GM21423 (cell line): ENCODE measurements at regions not wholly inside any gene's neighbourhood (a gene's known extent, or its start where the extent isn't known, plus 50 kb on each side); places are given as distances from the start of the nearest gene placed in this dataset.

Experiments used
- ATAC-seq: cut with Tn5 transposase; IDR thresholded peaks from one replicate; pipeline ENCODE4 v1.9.1; 2021; ENCODE audit warnings: mild to moderate bottlenecking, moderate library complexity; ENCODE audit not compliant: unreplicated experiment

- ATAC-seq: no peak
Observed at GRCh38 chr22:48256776-48257684, 1494.6 kb downstream of the TBC1D22A start.

DNA sequence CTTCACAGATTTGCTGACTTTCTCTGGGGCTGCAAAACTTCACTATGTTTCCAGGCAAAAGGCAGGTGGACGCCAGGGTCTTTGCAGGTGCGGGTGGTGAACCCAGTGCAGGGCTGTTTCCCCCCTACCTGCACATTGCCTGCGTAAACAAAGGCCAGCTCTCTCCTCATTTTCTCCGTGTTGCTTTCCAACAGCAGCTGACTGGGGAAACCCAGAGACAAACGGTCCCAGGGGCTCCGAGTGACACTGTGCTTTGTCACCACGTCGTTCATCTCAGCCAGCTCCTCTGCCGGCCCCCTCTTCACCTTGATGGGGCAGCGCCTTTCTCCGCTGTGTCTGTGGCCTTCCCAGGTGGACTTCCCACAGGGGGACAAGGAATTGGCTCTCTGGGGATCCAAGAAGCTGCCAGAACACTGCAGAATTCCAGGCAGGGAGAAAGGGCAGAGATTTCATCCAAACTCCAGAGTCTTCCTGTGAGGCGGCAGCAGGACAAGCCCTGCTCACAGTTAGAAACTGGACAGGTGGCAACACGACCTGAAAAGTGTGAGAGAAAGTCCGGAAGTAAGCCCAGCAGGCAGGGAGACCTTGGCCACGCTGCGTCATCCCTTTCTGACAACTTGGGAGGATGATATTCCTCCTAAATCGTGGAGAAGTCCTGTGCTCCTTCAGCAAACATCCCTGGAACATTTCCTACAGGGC, 1493.7 kb downstream of the TBC1D22A start:
- ATAC-seq: no peak

- no peak for ATAC-seq
Observed at GRCh38 chr22:48254311-48254873, 1491.9 kb downstream of the TBC1D22A start.

DNA sequence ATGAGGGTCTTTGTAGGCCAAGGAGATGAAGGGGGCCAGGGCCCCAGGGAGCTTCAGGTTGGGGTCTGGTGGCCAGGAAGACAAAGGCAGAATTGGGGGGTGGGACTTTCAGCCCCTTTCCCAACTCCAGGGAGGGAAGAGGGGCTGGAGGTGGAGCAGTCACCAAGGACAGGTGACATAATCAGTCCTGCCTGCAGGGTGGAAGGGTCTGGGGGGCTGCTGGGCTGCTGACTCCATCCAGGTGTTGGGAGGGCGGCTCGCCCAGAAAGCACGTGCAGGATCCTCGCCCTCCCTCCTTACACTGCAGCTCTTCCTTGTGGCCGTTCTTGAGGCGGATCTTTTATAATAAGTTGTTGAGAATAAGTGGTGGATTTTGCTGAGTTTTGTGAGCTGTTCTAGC, 1491.1 kb downstream of the TBC1D22A start:
- no peak for ATAC-seq

DNA sequence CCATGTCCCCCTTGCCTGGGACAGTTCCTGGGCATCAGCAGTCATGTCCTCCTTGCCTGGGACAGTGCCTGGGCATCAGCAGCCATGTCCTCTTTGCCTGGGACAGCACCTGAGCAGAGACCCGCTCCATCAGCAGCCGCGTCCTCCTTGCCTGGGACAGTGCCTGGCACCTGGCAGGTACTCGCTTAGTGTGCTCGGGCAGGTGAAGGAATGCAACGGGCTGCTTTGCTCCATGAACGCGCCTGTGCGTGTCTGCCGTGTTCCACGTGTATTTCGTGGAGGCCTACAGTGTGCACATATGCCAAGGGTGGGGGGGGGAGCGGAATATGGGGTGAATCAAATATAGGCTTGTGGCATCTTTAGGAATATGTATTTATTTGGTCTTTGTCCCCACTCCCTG, 1490.7 kb downstream of the TBC1D22A start:
- ATAC-seq: no peak

- no peak for ATAC-seq
Observed at GRCh38 chr22:48251629-48252028, 1489.2 kb downstream of the TBC1D22A start.

DNA sequence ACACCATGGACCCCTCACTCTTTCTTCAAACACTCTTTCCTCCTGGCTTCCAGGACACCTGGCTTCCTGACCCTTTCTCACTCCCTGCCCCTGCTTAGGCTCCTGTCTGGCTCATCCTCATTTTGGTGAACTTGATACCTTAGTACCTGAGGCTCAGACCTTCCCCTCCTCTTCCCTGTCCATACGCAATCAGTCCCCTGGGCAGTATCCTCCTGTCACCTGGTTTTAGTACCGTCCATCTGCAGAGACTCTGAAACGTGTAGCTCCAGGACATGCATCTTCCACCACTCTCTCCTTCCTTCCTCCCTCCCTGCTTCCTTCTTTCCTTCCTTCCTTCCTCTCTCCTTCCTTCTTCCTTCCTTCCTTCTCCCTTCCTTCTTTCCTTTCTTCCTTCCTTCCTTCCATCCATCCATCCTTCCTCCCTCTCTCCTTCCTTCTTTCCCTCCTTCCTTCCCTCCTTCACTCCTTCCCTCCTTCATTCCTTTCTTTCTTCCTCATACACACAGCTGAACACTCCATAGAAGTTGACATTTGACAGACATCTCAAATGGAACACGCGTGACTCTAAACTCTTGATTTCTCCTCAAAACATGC, 1488.6 kb downstream of the TBC1D22A start:
- ATAC-seq: no peak

DNA sequence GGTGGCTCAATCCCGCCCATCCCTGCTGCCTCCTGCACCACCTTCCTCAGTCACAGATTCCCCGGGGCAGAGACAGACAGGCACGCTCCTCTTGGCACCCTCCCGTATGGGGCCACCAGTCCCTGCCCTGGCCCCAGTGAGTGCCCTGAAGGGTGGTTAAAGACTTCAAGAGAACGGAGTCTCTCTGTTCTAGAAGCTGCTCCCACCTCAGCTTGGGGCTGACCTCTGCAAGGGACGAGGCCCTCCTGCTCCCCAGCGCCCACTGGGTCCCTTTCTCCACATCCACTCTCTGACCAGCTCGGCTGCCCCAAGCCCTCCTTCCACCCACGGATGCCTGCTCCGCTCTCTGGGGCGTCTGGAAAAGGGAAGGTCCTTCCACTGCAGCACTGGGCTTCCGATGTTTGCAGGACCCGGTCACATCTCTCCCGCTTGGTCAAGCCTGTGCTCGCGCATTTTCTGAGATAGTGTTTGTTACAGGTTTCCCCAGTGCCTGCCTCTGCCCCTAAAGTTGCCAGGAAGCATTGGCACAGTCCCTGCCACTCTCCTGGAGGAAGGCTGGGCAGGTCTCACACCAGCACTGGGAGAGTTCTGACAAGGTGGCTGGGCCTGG, 1487.9 kb downstream of the TBC1D22A start:
- no peak for ATAC-seq

- ATAC-seq: no peak
Observed at GRCh38 chr22:48249713-48250268, 1487.3 kb downstream of the TBC1D22A start.

- no peak for ATAC-seq
Observed at GRCh38 chr22:48248901-48249455, 1486.5 kb downstream of the TBC1D22A start.

DNA sequence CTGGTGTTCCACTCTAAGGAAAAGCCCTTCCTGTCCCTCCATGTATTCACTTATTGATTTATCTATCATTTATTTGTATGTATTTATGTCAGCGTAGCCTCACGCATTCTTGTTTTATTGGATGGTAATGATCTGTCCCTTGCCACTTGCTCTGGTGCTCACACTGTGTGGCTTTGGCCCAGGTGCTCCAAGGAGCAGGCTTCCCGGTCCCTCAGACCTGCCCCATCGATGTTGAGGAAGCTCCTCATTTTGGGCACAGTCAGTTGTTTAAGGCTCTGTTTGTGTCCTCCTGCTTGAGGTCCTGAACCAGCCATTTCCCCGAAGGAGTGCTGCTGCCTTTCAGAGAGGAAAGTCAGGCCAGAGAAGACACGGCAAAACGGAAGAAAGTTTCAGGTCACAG, 1485.4 kb downstream of the TBC1D22A start:
- no peak for ATAC-seq

- ATAC-seq: no peak
Observed at GRCh38 chr22:48245196-48245485, 1482.7 kb downstream of the TBC1D22A start.

DNA sequence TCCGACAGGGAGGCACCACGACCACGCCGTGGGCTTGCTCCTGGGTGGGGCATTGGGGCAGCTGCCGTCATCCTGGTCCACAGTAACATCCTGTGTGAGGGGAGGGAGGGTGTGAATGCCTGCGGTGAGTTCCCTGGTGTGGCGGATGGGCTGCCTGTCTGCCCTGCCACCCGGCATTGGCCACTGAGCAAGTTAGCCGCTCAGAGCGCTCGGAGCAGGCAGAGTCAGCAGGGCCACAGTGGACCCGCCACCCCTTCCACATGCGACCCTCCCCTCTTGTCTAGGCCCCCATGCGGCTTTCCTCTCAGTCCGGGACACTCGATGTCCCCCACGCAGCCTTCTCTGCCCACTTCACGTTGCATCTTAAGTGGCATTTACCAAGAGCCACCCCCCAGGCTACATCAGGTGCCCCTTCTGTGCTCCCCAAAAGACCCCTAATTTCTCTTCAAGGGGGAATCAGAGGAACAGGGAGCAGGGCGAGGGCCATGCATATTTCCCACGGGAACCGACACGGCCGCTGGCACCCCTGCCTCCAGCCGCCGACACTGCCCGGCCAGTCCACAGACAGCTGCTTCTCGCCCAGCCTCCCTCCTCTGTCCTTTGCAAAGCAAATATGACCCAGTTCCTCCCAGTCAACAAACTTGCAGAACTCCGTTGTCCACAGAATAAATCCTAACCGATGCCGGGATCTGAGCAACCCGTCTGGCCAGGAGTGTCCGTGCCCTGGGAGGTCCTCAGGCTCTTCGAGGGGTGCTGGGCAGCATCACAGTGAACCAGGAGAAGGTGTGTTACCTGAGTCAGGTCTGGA, 1482.1 kb downstream of the TBC1D22A start:
- no peak for ATAC-seq

DNA sequence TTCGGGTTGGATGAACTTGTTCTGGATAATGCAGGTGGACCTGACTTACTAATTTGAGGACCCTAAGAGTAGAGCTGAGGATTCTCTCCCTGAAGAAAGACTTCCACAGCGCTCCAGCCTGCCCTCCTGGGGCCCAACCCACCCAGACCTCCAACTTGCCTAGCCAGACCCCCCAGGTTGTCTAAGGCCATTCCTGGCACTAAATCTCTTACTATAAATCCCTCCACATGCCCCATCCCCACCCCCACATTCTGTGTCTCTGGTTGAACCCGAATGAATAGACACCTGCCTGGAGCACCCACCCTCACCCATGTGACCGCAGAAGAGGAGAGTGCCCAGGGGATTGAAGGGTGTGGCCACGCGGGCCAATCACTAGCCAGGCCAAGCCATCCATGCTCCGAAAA, 1480.0 kb downstream of the TBC1D22A start:
- ATAC-seq: no peak

GRCh38 chr22:48241658-48242057, 1479.2 kb downstream of the TBC1D22A start:
- no peak for ATAC-seq

DNA sequence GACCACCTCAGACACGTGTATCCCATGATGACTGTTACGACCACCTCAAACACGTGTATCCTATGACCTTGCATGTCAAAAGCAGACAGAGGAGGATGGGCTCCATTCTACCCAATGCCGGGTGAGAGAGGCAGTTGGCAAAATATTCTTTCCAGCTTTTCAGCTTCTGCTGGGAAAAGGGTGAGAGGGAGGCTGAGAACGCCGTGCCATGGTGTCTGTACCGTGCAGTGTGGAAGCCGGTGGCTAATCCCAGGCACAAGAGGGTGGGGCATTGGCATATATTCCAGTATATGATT, 1478.4 kb downstream of the TBC1D22A start:
- ATAC-seq: no peak

DNA sequence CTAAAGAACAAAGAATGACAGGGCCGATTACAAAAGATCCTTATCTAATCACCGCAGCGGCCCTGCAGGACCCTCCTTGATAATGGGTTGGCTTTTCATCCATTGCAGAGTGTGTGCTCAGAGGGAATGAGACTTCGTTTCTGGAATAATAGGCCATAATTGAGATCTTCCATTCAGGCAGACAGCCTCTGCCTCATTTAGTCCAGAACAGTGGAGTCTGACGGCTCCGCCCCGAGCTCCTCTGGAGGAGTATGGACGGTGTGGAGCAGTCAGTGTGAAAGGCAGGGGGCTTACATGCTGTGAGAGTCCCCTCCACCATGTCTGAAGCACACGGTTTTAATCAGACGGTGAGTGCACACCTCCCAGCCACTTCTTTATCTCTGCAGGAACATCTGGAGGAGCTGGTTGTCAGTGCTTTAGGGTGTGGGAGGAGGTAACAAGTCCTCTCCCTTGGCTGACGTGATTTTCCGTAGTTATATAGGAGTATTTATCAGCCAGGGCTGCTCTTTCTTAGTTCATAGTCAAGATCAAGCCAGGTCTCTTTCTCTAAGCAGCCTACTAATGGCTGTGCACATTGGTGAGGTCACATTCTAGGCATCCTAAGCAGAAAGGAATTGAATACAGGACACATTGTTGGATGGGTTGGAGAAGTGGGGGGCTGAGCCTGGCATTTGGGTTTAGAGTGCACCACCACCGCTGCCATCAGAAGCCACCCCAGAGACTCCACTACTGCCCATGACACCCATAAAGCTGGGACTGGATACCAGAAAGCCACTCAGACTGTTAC, 1477.9 kb downstream of the TBC1D22A start:
- no peak for ATAC-seq

GRCh38 chr22:48239461-48240147, 1477.2 kb downstream of the TBC1D22A start:
- ATAC-seq: no peak

GRCh38 chr22:48238966-48239365, 1476.5 kb downstream of the TBC1D22A start:
- ATAC-seq: no peak
